ENCODE measurements at regions not wholly inside any gene's neighbourhood (a gene's known extent, or its start where the extent isn't known, plus 50 kb on each side); places are given as distances from the start of the nearest gene placed in this dataset.

DNA sequence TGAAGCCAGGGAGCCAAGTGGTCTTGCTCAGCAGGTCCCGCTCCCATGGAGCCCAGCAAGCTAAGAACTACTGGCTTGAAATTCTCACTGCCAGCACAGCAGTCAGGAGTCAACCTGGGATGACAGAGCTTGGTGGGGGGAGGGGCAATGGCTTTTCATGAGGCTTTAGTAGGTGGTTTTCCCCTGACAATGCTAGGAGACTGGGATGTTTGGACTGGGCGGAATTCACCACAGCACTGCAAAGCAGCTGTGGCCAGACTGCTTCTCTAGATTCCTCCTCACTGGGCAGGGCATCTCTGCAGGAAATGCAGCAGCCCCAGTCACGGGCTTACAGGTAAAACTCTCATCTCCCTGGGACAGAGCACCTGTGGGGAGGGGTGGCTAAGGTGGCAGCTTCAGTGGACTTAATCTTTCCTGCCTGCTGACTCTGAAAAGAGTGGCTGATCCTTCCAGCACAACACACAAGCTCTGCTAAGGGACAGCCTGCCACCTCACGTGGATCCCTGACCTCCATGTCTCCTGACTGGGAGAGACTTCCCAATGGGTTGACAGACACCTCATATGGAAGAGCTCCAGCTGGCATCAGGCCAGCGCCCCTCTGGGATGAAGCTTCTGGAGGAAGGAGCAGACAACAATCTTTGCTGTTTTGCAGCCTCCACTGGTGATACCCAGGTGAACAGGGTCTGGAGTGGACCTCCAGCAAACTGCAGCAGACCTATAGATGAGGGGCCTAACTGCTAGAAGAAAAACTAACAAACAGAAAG lies 349.7 kb upstream of the ST6GAL2 start:
- Mint-ChIP-seq H3K4me1 (peaks cover 2% of the 10 kb centered on the region; the same call in 2 of the 3 replicates), H3K36me3 (ENCODE audit: low read depth) (peaks cover 4% of the 10 kb centered on the region; the same call in 1 of the 3 replicates)
- peak overlapping the region; percentile 24; the same call in 1 of the 2 replicates for H2AFZ ChIP-seq

More for the DNA sequence above, 349.7 kb upstream of the ST6GAL2 start:
- Histone ChIP-seq H3K36me3 (ENCODE audit: insufficient read depth) (no peaks in the 10 kb centered on the region), H3F3A (replicated peaks; ENCODE audit: low read depth) (no peaks in the 10 kb centered on the region), H3K4me2 (no peak overlapping the region), H3K4me3 (no peak overlapping the region), H3K4me1 (ENCODE audit: insufficient read depth) (no peaks in the 10 kb centered on the region), H4K20me1 (replicated peaks; ENCODE audit: insufficient read depth) (no peaks in the 10 kb centered on the region), H3K27me3 (ENCODE audit: insufficient read depth) (no peaks in the 10 kb centered on the region), H3K9me2 (ENCODE audit: insufficient read depth) (no peaks in the 10 kb centered on the region), H3K79me2 (replicated peaks; ENCODE audit: insufficient read depth) (no peaks in the 10 kb centered on the region), H3K27ac (ENCODE audit: low read depth) (no peak overlapping the region)
- ATAC-seq (no peak; the same call in 2 of the 3 replicates), DNase-seq (ENCODE audit: low spot score) (peak; percentile 32)
- Mint-ChIP-seq H3K9me3 (no peaks in the 10 kb centered on the region), H3K27me3 (ENCODE audit: insufficient read depth, low read depth, poor library complexity) (peaks cover 2% of the 10 kb centered on the region), H3K4me3 (no peak overlapping the region), H3K27ac (no peak overlapping the region)
- TF ChIP-seq ZNF114 (CRISPR knock-in tag; IDR thresholded peaks at IDR 0.05) (no peak), ZNF331 (CRISPR knock-in tag; IDR thresholded peaks at IDR 0.05; ENCODE audit: low read depth) (no peak), STAT1 (IDR thresholded peaks at IDR 0.05; ENCODE audit: unreplicated experiment) (no peak), JUNB (IDR thresholded peaks at IDR 0.05; ENCODE audit: unreplicated experiment) (no peak), POLR2AphosphoS5 (IDR thresholded peaks at IDR 0.05; ENCODE audit: low read depth) (no peak), EZH2 (IDR thresholded peaks at IDR 0.05; ENCODE audit: low read depth, unreplicated experiment) (no peak), EZH2phosphoT487 (IDR thresholded peaks at IDR 0.05; ENCODE audit: unreplicated experiment) (no peak), CREB1 (CRISPR knock-in tag; IDR thresholded peaks at IDR 0.05; ENCODE audit: low read depth) (no peak), NANOG (IDR thresholded peaks at IDR 0.05; ENCODE audit: borderline replicate concordance) (no peak)
- TF ChIP-seq, protein P1, sequence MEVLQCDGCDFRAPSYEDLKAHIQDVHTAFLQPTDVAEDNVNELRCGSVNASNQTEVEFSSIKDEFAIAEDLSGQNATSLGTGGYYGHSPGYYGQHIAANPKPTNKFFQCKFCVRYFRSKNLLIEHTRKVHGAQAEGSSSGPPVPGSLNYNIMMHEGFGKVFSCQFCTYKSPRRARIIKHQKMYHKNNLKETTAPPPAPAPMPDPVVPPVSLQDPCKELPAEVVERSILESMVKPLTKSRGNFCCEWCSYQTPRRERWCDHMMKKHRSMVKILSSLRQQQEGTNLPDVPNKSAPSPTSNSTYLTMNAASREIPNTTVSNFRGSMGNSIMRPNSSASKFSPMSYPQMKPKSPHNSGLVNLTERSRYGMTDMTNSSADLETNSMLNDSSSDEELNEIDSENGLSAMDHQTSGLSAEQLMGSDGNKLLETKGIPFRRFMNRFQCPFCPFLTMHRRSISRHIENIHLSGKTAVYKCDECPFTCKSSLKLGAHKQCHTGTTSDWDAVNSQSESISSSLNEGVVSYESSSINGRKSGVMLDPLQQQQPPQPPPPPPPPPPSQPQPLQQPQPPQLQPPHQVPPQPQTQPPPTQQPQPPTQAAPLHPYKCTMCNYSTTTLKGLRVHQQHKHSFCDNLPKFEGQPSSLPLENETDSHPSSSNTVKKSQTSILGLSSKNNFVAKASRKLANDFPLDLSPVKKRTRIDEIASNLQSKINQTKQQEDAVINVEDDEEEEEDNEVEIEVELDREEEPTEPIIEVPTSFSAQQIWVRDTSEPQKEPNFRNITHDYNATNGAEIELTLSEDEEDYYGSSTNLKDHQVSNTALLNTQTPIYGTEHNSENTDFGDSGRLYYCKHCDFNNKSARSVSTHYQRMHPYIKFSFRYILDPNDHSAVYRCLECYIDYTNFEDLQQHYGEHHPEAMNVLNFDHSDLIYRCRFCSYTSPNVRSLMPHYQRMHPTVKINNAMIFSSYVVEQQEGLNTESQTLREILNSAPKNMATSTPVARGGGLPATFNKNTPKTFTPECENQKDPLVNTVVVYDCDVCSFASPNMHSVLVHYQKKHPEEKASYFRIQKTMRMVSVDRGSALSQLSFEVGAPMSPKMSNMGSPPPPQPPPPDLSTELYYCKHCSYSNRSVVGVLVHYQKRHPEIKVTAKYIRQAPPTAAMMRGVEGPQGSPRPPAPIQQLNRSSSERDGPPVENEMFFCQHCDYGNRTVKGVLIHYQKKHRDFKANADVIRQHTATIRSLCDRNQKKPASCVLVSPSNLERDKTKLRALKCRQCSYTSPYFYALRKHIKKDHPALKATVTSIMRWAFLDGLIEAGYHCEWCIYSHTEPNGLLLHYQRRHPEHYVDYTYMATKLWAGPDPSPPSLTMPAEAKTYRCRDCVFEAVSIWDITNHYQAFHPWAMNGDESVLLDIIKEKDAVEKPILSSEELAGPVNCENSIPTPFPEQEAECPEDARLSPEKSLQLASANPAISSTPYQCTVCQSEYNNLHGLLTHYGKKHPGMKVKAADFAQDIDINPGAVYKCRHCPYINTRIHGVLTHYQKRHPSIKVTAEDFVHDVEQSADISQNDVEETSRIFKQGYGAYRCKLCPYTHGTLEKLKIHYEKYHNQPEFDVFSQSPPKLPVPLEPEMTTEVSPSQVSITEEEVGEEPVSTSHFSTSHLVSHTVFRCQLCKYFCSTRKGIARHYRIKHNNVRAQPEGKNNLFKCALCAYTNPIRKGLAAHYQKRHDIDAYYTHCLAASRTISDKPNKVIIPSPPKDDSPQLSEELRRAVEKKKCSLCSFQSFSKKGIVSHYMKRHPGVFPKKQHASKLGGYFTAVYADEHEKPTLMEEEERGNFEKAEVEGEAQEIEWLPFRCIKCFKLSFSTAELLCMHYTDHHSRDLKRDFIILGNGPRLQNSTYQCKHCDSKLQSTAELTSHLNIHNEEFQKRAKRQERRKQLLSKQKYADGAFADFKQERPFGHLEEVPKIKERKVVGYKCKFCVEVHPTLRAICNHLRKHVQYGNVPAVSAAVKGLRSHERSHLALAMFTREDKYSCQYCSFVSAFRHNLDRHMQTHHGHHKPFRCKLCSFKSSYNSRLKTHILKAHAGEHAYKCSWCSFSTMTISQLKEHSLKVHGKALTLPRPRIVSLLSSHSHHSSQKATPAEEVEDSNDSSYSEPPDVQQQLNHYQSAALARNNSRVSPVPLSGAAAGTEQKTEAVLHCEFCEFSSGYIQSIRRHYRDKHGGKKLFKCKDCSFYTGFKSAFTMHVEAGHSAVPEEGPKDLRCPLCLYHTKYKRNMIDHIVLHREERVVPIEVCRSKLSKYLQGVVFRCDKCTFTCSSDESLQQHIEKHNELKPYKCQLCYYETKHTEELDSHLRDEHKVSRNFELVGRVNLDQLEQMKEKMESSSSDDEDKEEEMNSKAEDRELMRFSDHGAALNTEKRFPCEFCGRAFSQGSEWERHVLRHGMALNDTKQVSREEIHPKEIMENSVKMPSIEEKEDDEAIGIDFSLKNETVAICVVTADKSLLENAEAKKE (CRISPR knock-in tag; IDR thresholded peaks at IDR 0.05), result no peak
- TF ChIP-seq, protein P2, sequence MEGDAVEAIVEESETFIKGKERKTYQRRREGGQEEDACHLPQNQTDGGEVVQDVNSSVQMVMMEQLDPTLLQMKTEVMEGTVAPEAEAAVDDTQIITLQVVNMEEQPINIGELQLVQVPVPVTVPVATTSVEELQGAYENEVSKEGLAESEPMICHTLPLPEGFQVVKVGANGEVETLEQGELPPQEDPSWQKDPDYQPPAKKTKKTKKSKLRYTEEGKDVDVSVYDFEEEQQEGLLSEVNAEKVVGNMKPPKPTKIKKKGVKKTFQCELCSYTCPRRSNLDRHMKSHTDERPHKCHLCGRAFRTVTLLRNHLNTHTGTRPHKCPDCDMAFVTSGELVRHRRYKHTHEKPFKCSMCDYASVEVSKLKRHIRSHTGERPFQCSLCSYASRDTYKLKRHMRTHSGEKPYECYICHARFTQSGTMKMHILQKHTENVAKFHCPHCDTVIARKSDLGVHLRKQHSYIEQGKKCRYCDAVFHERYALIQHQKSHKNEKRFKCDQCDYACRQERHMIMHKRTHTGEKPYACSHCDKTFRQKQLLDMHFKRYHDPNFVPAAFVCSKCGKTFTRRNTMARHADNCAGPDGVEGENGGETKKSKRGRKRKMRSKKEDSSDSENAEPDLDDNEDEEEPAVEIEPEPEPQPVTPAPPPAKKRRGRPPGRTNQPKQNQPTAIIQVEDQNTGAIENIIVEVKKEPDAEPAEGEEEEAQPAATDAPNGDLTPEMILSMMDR (conservative IDR thresholded peaks at IDR 0.05; ENCODE audit: low read depth in 2 of 2), result no peak
- TF ChIP-seq, protein P3, sequence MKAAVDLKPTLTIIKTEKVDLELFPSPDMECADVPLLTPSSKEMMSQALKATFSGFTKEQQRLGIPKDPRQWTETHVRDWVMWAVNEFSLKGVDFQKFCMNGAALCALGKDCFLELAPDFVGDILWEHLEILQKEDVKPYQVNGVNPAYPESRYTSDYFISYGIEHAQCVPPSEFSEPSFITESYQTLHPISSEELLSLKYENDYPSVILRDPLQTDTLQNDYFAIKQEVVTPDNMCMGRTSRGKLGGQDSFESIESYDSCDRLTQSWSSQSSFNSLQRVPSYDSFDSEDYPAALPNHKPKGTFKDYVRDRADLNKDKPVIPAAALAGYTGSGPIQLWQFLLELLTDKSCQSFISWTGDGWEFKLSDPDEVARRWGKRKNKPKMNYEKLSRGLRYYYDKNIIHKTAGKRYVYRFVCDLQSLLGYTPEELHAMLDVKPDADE (IDR thresholded peaks at IDR 0.05), result no peak
- TF ChIP-seq, protein P4, sequence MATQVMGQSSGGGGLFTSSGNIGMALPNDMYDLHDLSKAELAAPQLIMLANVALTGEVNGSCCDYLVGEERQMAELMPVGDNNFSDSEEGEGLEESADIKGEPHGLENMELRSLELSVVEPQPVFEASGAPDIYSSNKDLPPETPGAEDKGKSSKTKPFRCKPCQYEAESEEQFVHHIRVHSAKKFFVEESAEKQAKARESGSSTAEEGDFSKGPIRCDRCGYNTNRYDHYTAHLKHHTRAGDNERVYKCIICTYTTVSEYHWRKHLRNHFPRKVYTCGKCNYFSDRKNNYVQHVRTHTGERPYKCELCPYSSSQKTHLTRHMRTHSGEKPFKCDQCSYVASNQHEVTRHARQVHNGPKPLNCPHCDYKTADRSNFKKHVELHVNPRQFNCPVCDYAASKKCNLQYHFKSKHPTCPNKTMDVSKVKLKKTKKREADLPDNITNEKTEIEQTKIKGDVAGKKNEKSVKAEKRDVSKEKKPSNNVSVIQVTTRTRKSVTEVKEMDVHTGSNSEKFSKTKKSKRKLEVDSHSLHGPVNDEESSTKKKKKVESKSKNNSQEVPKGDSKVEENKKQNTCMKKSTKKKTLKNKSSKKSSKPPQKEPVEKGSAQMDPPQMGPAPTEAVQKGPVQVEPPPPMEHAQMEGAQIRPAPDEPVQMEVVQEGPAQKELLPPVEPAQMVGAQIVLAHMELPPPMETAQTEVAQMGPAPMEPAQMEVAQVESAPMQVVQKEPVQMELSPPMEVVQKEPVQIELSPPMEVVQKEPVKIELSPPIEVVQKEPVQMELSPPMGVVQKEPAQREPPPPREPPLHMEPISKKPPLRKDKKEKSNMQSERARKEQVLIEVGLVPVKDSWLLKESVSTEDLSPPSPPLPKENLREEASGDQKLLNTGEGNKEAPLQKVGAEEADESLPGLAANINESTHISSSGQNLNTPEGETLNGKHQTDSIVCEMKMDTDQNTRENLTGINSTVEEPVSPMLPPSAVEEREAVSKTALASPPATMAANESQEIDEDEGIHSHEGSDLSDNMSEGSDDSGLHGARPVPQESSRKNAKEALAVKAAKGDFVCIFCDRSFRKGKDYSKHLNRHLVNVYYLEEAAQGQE (IDR thresholded peaks at IDR 0.05; ENCODE audit: unreplicated experiment), result no peak
